HG02884 (cell line): ENCODE measurements at regions not wholly inside any gene's neighbourhood (a gene's known extent, or its start where the extent isn't known, plus 50 kb on each side); places are given as distances from the start of the nearest gene placed in this dataset.

Experiments used
- ATAC-seq: cut with Tn5 transposase; IDR thresholded peaks from one replicate; pipeline ENCODE4 v1.9.1; 2021; ENCODE audit warnings: mild to moderate bottlenecking, moderate library complexity; ENCODE audit not compliant: unreplicated experiment

- peak; percentile 60 for ATAC-seq
These were observed 133.9 kb upstream of the NEDD9 start for GRCh38 chr6:11366183-11366933.

GRCh38 chr6:11364971-11365397 lies 132.5 kb upstream of the NEDD9 start:
- ATAC-seq: no peak

GRCh38 chr6:11363881-11364576 lies 131.6 kb upstream of the NEDD9 start:
- peak; percentile 33 for ATAC-seq

- ATAC-seq: no peak
These were observed 130.1 kb upstream of the NEDD9 start for GRCh38 chr6:11362564-11362963.

GRCh38 chr6:11358904-11359830 lies 126.7 kb upstream of the NEDD9 start:
- no peak for ATAC-seq

- no peak for ATAC-seq
These were observed 124.8 kb upstream of the NEDD9 start for GRCh38 chr6:11357285-11357684.

- no peak for ATAC-seq
These were observed 124.1 kb upstream of the NEDD9 start for GRCh38 chr6:11356404-11357155.

GRCh38 chr6:11353921-11354389 lies 121.5 kb upstream of the NEDD9 start:
- no peak for ATAC-seq

GRCh38 chr6:11350294-11350693 lies 117.8 kb upstream of the NEDD9 start:
- ATAC-seq: no peak

GRCh38 chr6:11349880-11350279 lies 117.4 kb upstream of the NEDD9 start:
- no peak for ATAC-seq

GRCh38 chr6:11346516-11346915 lies 114.0 kb upstream of the NEDD9 start:
- ATAC-seq: peak; percentile 54

GRCh38 chr6:11345536-11345935 lies 113.1 kb upstream of the NEDD9 start:
- no peak for ATAC-seq

- ATAC-seq: no peak
These were observed 111.7 kb upstream of the NEDD9 start for GRCh38 chr6:11343963-11344723.

GRCh38 chr6:11341867-11342266 lies 109.4 kb upstream of the NEDD9 start:
- no peak for ATAC-seq

GRCh38 chr6:11341303-11341702 lies 108.8 kb upstream of the NEDD9 start:
- ATAC-seq: no peak

GRCh38 chr6:11339380-11339779 lies 106.9 kb upstream of the NEDD9 start:
- ATAC-seq: no peak

GRCh38 chr6:11337306-11337705 lies 104.8 kb upstream of the NEDD9 start:
- ATAC-seq: no peak

GRCh38 chr6:11335826-11336225 lies 103.4 kb upstream of the NEDD9 start:
- no peak for ATAC-seq

GRCh38 chr6:11333132-11333849 lies 100.8 kb upstream of the NEDD9 start:
- ATAC-seq: no peak
